Brain microvascular endothelial cell (primary cell): ENCODE measurements at regions not wholly inside any gene's neighbourhood (a gene's known extent, or its start where the extent isn't known, plus 50 kb on each side); places are given as distances from the start of the nearest gene placed in this dataset.

Source experiments
- DNase-seq: peaks from one replicate; pipeline ENCODE4 v3.0.0-alpha.2; 2020
- H3K27ac ChIP-seq: fragments of 250-450 bp; sonication (Bioruptor Pico); 2 replicates; pipeline ENCODE4 v1.5.1; 2020; ENCODE audit warnings: mild to moderate bottlenecking, moderate library complexity
- H3K27me3 ChIP-seq: fragments of 250-450 bp; sonication (Bioruptor Pico); replicated peaks from 2 replicates; pipeline ENCODE4 v1.5.1; 2020; ENCODE audit warnings: mild to moderate bottlenecking
- H3K36me3 ChIP-seq: fragments of 250-450 bp; sonication (Bioruptor Pico); replicated peaks from 2 replicates; pipeline ENCODE4 v1.5.1; 2020; ENCODE audit warnings: mild to moderate bottlenecking
- H3K4me3 ChIP-seq: 2 replicates; pipeline ENCODE4 v1.5.1; 2011; ENCODE audit warnings: low read depth, mild to moderate bottlenecking, control low read depth, low read length, moderate library complexity
- in situ Hi-C: cut with HindIII; loops from 2 replicates; pipeline ENCODE4 v1.10.0; 2017; ENCODE audit warnings: low sequenced_read_pairs, low pct_ligation_motif_present
- TF ChIP-seq, protein P1 (sequence below): IDR thresholded peaks from 2 replicates; pipeline ENCODE4 v1.5.1; 2011; ENCODE audit warnings: low read depth, mild to moderate bottlenecking, moderate library complexity, low read length, control low read depth, inconsistent platforms; ENCODE audit errors: missing control alignments

DNA sequence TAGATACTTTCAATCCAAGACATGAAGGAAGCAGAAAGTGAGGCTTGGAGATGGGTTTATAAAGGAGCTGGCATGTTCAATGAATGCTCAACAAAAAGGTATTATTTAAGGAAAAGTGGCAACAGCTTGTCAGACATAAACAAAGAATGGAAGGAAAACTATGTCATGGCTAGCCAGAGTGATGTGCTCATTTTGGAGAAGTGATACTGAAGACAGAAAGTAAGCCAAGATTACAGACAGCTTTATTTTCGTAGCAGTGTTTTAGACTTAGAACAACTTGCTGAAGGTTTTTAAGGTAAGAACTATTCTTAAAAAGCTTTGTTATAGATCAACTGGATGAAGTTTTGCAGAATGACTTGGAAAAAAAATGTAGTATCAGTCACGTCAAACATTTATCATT is 160.5 kb upstream of the FERD3L start:
- Histone ChIP-seq H3K4me3 (no peak overlapping the region), H3K36me3 (no peaks in the 10 kb centered on the region), H3K27ac (no peak overlapping the region), H3K27me3 (no peaks in the 10 kb centered on the region)
- in situ Hi-C loops, result no loop called here
- TF ChIP-seq, protein P1, sequence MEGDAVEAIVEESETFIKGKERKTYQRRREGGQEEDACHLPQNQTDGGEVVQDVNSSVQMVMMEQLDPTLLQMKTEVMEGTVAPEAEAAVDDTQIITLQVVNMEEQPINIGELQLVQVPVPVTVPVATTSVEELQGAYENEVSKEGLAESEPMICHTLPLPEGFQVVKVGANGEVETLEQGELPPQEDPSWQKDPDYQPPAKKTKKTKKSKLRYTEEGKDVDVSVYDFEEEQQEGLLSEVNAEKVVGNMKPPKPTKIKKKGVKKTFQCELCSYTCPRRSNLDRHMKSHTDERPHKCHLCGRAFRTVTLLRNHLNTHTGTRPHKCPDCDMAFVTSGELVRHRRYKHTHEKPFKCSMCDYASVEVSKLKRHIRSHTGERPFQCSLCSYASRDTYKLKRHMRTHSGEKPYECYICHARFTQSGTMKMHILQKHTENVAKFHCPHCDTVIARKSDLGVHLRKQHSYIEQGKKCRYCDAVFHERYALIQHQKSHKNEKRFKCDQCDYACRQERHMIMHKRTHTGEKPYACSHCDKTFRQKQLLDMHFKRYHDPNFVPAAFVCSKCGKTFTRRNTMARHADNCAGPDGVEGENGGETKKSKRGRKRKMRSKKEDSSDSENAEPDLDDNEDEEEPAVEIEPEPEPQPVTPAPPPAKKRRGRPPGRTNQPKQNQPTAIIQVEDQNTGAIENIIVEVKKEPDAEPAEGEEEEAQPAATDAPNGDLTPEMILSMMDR, result no peak
- DNase-seq, result no peak

DNA sequence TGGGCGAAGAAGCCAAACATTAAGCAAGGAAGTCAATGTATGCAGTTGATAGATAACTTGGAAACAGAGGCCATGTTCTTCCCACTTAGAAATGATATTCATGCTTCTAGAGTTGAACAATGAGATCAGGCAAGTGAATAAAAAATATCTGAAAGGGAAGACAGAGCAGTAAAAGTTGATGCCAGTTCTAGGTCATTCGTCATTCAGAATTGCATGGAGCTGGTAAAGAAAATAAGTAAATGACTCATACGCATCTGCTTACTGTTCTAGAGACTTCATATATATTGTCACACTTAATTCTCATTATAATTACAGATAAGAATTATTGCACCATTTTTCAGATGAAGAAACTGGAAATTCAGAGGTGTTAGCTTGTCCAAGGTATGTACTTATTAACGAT is 158.9 kb upstream of the FERD3L start:
- H3K36me3 ChIP-seq, result no peaks in the 10 kb centered on the region
- H3K27ac ChIP-seq, result no peak overlapping the region
- no peak overlapping the region for H3K4me3 ChIP-seq
- no peak for DNase-seq
- TF ChIP-seq, protein P1, result no peak
- in situ Hi-C loops, result no loop called here
- H3K27me3 ChIP-seq, result no peaks in the 10 kb centered on the region

DNA sequence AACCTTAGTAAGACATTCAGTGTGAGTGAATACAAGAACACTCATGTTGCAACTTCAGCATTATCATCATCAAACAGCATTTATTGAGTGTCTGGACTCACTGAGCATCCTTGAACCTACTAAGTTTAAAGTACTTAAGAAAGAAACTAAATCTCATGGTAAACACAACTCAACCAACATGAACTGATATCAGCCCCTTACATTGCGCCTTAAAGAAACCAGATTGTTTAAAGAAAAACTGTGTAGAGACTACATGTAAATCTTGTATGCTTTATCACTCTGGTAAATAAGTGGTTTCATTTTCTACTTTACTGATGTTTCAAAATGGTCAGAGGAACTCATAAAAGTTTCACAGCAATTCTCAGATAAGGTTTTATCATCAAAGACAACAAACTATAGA is 157.5 kb upstream of the FERD3L start:
- H3K36me3 ChIP-seq, result no peaks in the 10 kb centered on the region
- TF ChIP-seq, protein P1, result no peak
- no peak overlapping the region for H3K27ac ChIP-seq
- no peaks in the 10 kb centered on the region for H3K27me3 ChIP-seq
- no peak overlapping the region for H3K4me3 ChIP-seq
- in situ Hi-C loops, result no loop called here
- DNase-seq, result no peak

DNA sequence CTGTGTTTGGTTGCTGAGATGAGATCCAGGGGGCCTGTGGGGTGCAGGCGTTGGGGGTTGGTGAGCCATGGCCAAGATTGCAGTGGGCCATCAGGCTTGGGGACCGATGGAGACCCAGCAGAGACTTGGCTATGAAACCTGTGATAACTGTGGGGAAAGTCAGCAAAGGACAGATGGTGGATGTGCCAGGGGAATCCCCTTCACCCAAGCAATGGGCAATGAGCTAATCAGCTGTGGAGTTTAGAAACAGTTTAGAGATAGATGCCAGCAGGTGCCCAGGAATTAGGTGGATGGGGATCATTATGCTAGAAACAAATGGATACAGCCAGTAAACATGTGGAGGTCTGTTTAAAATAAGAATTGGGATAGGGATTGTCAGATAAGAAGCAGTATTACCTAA is 151.4 kb upstream of the FERD3L start:
- DNase-seq, result no peak
- Histone ChIP-seq H3K27ac (no peak overlapping the region), H3K36me3 (no peaks in the 10 kb centered on the region), H3K4me3 (no peak overlapping the region), H3K27me3 (no peaks in the 10 kb centered on the region)
- TF ChIP-seq, protein P1, result no peak
- in situ Hi-C loops, result no loop called here

DNA sequence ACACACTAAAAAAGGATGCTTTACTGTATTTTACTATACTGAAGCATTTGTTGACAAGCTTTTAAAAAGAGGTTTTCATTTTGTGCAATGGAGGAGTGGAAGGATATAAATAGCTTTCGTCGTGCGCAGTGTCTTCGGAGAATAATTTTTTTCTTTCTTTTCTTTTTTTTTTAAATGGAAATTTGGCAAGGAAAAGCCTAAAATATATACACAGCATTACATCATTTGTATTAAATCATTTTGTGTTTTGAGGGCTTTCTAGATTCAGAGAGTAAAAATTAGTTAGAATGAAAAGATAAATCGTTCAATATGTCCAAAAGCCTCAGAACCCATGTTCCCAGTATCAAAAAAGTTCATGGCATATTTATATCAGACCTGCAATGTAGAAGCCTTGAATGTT is 150.2 kb upstream of the FERD3L start:
- Histone ChIP-seq H3K27ac (no peak overlapping the region), H3K4me3 (no peak overlapping the region), H3K36me3 (no peaks in the 10 kb centered on the region), H3K27me3 (no peaks in the 10 kb centered on the region)
- in situ Hi-C loops, result no loop called here
- TF ChIP-seq, protein P1, result no peak
- no peak for DNase-seq

DNA sequence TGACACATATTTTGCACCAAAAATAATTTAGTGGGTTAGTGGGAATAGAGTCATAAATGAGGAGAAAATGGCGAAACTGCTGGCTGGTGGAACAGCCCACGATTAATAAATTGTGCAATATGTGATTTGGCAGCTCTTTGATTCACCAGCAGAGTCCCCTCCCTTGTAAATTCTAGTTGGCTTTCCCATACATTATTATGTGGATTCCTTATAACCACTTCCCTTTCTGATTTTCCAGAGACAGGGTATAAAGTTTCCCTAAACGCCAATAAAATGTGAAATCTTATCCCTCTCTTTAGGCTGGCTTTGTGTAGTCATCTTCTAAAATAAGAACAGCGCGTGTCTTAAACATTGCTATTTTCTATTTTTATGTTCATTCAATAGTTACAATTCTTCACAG is 149.4 kb upstream of the FERD3L start:
- in situ Hi-C loops, result no loop called here

More for the DNA sequence above, 149.4 kb upstream of the FERD3L start:
- no peaks in the 10 kb centered on the region for H3K36me3 ChIP-seq
- no peak overlapping the region for H3K27ac ChIP-seq
- TF ChIP-seq, protein P1, result no peak
- H3K27me3 ChIP-seq, result no peaks in the 10 kb centered on the region
- no peak overlapping the region for H3K4me3 ChIP-seq
- no peak for DNase-seq
